ENCODE measurements at regions not wholly inside any gene's neighbourhood (a gene's known extent, or its start where the extent isn't known, plus 50 kb on each side); places are given as distances from the start of the nearest gene placed in this dataset.

DNA sequence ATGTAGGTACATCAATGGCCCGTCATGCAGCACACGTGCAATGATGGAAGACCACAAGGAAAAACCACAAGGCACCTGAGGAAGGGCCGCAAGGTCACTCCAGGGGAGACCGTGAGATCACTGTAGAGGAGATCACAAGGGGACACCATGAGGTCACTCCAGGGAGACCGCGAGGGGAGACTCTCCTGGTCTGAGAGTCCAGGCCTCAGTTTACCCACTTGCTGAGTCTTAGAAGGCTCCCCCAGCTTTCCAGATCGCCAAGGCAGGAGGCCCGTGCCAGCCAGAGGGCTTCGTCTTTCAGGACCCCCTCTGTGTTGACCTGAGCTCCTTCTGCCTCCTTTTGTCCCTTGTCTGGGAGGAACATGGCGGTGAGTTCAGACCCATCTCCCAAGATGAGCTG lies 232.2 kb downstream of the ERMARD start:
- TF ChIP-seq, protein P1, sequence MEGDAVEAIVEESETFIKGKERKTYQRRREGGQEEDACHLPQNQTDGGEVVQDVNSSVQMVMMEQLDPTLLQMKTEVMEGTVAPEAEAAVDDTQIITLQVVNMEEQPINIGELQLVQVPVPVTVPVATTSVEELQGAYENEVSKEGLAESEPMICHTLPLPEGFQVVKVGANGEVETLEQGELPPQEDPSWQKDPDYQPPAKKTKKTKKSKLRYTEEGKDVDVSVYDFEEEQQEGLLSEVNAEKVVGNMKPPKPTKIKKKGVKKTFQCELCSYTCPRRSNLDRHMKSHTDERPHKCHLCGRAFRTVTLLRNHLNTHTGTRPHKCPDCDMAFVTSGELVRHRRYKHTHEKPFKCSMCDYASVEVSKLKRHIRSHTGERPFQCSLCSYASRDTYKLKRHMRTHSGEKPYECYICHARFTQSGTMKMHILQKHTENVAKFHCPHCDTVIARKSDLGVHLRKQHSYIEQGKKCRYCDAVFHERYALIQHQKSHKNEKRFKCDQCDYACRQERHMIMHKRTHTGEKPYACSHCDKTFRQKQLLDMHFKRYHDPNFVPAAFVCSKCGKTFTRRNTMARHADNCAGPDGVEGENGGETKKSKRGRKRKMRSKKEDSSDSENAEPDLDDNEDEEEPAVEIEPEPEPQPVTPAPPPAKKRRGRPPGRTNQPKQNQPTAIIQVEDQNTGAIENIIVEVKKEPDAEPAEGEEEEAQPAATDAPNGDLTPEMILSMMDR (conservative IDR thresholded peaks at IDR 0.05; ENCODE audit: low read depth, low read length): no peak
- no peak for TF ChIP-seq EZH2 (IDR thresholded peaks at IDR 0.05; ENCODE audit: borderline replicate concordance, low read depth, low read length, poor library complexity, severe bottlenecking)
